Esophagus squamous epithelium (tissue), 4 donors: ENCODE measurements at regions not wholly inside any gene's neighbourhood (a gene's known extent, or its start where the extent isn't known, plus 50 kb on each side); places are given as distances from the start of the nearest gene placed in this dataset.

Source experiments
- CTCF ChIP-seq, 6 experiments: fragments of 450-650 bp in 4 of 6; fragments of 200-600 bp in 2 of 6; sonication (generic) in 2 of 6; IDR thresholded peaks; one replicate each; pipeline ENCODE4 v1.5.1; 2016 to 2019; ENCODE audit warnings: antibody characterized with exemption in 6 of 6, mild to moderate bottlenecking in 4 of 6, moderate library complexity in 4 of 6
- POLR2A ChIP-seq, 4 donors: fragments of 450-650 bp; IDR thresholded peaks; one replicate each; pipeline ENCODE4 v1.6.1; 2017; ENCODE audit warnings: antibody characterized with exemption in 4 of 4, mild to moderate bottlenecking in 4 of 4, moderate library complexity in 3 of 4

GRCh38 chr13:80168089-80168850, 172.7 kb downstream of the SPRY2 start:
- no peak for TF ChIP-seq CTCF (IDR thresholded peaks at IDR 0.05)
- TF ChIP-seq POLR2A (IDR thresholded peaks at IDR 0.05) = no peak
